Right atrium auricular region (tissue), 2 donors: ENCODE measurements at regions not wholly inside any gene's neighbourhood (a gene's known extent, or its start where the extent isn't known, plus 50 kb on each side); places are given as distances from the start of the nearest gene placed in this dataset.

ENCODE experiments used
- DNase-seq: peaks from one replicate; pipeline ENCODE4 v3.0.0-alpha.2; 2019; ENCODE audit warnings: low spot score
- H3K27ac ChIP-seq, 2 donors: fragments of 200-600 bp; sonication (generic); 1 replicate in 1 of 2; 2 replicates in 1 of 2; pipeline ENCODE4 v1.5.1; 2016 to 2019
- H3K27me3 ChIP-seq, 2 donors: fragments of 200-600 bp; sonication (generic); one replicate each; pipeline versions ENCODE4 v1.5.1 to v1.6.0; 2017 to 2019
- H3K36me3 ChIP-seq: fragments of 200-600 bp; sonication (generic); one replicate; pipeline ENCODE4 v1.5.1; 2016
- H3K4me1 ChIP-seq, 2 donors: fragments of 200-600 bp; sonication (generic); one replicate each; pipeline versions ENCODE4 v1.5.1 to v1.6.0; 2017 to 2019
- H3K4me3 ChIP-seq, 2 donors: fragments of 200-600 bp; sonication (generic); 1 replicate in 1 of 2; 2 replicates in 1 of 2; pipeline ENCODE4 v1.5.1; 2017 to 2019; ENCODE audit warnings: mild to moderate bottlenecking in 1 of 2, moderate library complexity in 1 of 2
- H3K9me3 ChIP-seq, 2 donors: fragments of 200-600 bp; sonication (generic); one replicate each; pipeline ENCODE4 v1.5.1; 2019
- CTCF ChIP-seq, 2 donors: fragments of 200-600 bp; sonication (generic); IDR thresholded peaks; one replicate each; pipeline ENCODE4 v1.5.1; 2019; ENCODE audit warnings: antibody characterized with exemption in 2 of 2

- no peak overlapping the region for H3K27ac ChIP-seq
- no peak overlapping the region for H3K4me3 ChIP-seq
- peaks cover 0 to 6% of the 10 kb centered on the region in 2 donors for H3K9me3 ChIP-seq
- H3K4me1 ChIP-seq: no peaks in the 10 kb centered on the region
- no peaks in the 10 kb centered on the region for H3K27me3 ChIP-seq
- TF ChIP-seq CTCF (IDR thresholded peaks at IDR 0.05): no peak
- no peaks in the 10 kb centered on the region for H3K36me3 ChIP-seq
- no peak for DNase-seq
Measured at GRCh38 chr20:47991875-47992488, 206.7 kb upstream of the SULF2 start.

GRCh38 chr20:47990507-47991150, 205.3 kb upstream of the SULF2 start:
- H3K27ac ChIP-seq: no peak overlapping the region
- no peaks in the 10 kb centered on the region for H3K36me3 ChIP-seq
- no peaks in the 10 kb centered on the region for H3K4me1 ChIP-seq
- H3K9me3 ChIP-seq: peaks cover 0 to 6% of the 10 kb centered on the region in 2 donors
- no peak overlapping the region for H3K4me3 ChIP-seq
- no peak for TF ChIP-seq CTCF (IDR thresholded peaks at IDR 0.05)
- no peak for DNase-seq
- H3K27me3 ChIP-seq: no peaks in the 10 kb centered on the region

- no peaks in the 10 kb centered on the region for H3K4me1 ChIP-seq
- H3K4me3 ChIP-seq: no peak overlapping the region
- H3K36me3 ChIP-seq: no peaks in the 10 kb centered on the region
- H3K27ac ChIP-seq: no peak overlapping the region
- no peak for TF ChIP-seq CTCF (IDR thresholded peaks at IDR 0.05)
- H3K27me3 ChIP-seq: no peaks in the 10 kb centered on the region
- H3K9me3 ChIP-seq: peaks cover 0 to 6% of the 10 kb centered on the region in 2 donors
- no peak for DNase-seq
Measured at GRCh38 chr20:47989957-47990356, 204.7 kb upstream of the SULF2 start.

GRCh38 chr20:47988676-47989075, 203.4 kb upstream of the SULF2 start:
- no peak for TF ChIP-seq CTCF (IDR thresholded peaks at IDR 0.05)
- H3K27ac ChIP-seq: no peak overlapping the region

GRCh38 chr20:47985092-47985850, 200.0 kb upstream of the SULF2 start:
- Histone ChIP-seq H3K36me3 (no peaks in the 10 kb centered on the region), H3K27me3 (no peaks in the 10 kb centered on the region), H3K9me3 (no peaks in the 10 kb centered on the region), H3K4me3 (no peak overlapping the region), H3K4me1 (no peaks in the 10 kb centered on the region), H3K27ac (no peak overlapping the region)
- no peak for TF ChIP-seq CTCF (IDR thresholded peaks at IDR 0.05)
- no peak for DNase-seq

More at GRCh38 chr20:47988676-47989075, 203.4 kb upstream of the SULF2 start:
- Histone ChIP-seq H3K9me3 (peaks cover 0 to 6% of the 10 kb centered on the region in 2 donors), H3K27me3 (no peaks in the 10 kb centered on the region), H3K4me3 (no peak overlapping the region), H3K4me1 (no peaks in the 10 kb centered on the region), H3K36me3 (no peaks in the 10 kb centered on the region)
- DNase-seq: no peak
